NCI-H1417 (cell line): ENCODE measurements at regions not wholly inside any gene's neighbourhood (a gene's known extent, or its start where the extent isn't known, plus 50 kb on each side); places are given as distances from the start of the nearest gene placed in this dataset.
"Not testable (repeated sequence)": the region's sequence is repeated elsewhere in the genome, so short reads cannot be mapped to it uniquely, and the experiment has no call there.

Experiments used
- DNase-seq, 3 experiments: peaks; one replicate each; lab custom pipeline; 2025; lab: John Stamatoyannopoulos, UW

- no peak for DNase-seq
These were observed 51.2 kb upstream of the PRR23C start for GRCh38 chr3:139095803-139096466.

DNA sequence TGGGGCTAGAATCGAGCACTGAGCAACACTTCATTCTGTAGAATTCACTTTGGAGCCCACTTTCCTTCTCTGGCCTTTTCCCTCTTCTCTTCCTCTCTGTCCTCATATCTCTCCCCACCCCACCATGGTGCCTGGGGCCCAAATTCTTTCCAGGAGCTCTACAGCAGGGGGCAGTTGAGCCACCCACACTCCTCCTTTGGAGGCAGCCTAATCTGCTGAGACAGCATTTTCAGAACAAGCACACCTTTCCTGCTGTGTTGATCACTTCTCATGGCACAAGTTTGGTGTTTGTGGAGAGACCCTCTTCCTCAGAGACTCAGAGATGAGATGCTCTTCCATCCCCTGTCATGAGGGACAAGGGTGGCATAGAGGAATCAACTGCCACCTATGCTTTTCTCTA, 52.0 kb upstream of the PRR23C start:
- DNase-seq: no peak

- no peak for DNase-seq
These were observed 53.7 kb upstream of the PRR23C start for GRCh38 chr3:139098391-139098790.

DNA sequence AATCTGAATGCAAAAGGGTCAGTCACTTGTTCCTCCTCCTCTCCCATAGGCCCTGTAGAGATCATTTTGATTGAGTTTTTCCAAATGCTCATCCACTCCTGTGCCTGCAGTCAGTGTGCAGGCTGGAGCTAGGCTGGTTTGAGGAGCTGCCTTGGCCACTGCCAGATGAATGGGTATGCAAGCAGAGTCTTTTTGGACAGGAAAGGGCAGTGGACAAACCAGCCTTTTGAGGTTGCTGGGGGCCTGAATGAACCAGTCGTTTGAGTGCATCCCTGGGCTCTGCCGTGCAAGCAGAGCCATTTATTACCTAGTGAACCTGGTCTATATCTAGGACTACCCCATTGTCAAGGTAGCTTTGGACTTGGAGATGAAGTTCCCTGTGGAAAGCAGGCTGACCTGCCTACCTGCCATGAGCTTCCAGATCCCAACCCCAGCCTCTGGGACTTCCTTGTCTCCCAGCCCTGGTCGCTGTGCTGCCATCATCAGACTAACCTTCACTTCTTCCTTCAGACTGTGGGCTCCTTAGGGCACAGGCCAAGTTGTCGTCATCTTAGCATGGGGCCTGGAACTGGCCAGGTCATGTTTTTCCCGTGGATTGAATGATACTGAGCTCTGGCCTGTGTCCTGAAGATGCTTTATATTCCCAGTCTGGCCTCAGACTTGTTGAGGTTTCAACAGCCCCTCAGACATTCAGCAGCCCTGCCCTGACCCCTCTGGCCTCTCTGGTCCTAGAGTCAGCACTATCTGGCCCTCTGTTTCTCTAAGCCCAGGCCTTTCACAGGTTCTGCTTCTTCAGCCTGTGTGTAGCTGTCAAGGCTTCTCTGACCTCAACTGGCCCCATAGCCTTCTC, 55.5 kb upstream of the PRR23C start:
- no peak for DNase-seq

DNA sequence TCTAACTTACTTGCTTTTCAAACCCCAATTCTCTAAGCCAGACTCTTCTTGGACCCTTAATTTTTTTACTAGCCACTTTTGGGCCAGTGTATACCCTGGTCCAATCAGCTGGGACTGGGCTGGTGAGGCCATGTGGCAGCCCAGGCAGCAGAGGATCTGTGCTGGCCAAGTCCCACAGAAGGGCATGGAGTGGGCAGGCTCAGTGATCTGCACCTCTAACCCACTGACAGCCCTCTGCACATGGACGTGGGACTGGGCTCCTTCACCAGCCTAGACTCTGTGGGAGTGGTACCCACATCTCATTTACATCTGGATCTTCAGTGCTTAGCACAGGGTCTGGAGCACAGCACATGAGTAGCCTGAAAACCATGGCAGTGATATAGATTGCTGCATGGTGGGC, 56.1 kb upstream of the PRR23C start:
- no peak for DNase-seq

- DNase-seq: peak in 2 of 3 experiments; percentile 24 to 57
These were observed 56.7 kb upstream of the PRR23C start for GRCh38 chr3:139101396-139101795.

GRCh38 chr3:139103484-139103883, 58.8 kb upstream of the PRR23C start:
- DNase-seq: no peak

DNA sequence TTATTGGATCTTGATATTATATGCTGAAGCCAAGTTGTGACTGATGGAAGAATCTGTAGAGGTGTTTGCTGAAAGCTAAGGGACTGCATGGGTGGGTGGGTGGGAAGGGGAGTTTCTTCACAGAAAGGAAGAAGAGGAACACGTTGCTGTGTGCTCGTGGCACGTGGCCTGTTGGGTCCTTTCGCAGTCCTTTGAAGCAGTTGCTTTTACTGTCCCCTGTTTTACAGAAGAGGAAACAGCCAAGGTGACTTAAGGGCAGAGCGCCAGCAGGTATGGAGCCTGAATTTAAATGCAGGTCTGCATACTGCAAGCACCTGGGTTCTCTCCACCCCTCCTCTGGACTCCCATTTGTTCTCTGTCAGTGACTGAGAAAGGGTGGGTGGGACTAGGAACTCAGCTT, 59.4 kb upstream of the PRR23C start:
- no peak for DNase-seq

DNA sequence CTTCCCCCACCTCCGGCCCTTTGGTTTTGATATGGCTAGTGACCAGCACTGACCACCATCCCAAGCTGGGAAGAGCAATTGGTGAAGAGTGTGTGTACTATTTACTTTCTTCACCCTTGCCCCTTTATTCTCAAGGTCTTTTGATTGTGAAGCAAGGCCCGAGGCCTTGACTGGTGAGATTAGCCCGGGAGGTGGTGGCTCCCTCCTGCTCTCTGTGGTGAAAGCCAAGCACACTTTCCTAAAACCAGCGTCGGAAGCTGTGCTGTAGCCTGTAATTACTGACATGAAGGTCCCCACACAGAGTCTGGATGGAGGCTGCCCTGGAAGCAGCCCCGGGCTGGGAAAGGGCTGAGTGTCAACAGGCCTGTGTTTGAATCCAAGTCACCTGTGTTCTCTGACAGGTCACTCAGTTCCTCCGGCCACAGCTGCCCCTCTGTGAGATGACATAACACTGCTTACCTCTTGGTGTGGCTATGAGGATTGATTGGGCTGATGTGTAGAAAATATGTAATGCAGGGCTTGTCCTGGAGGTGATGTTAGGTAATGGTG, 60.5 kb upstream of the PRR23C start:
- no peak for DNase-seq

DNA sequence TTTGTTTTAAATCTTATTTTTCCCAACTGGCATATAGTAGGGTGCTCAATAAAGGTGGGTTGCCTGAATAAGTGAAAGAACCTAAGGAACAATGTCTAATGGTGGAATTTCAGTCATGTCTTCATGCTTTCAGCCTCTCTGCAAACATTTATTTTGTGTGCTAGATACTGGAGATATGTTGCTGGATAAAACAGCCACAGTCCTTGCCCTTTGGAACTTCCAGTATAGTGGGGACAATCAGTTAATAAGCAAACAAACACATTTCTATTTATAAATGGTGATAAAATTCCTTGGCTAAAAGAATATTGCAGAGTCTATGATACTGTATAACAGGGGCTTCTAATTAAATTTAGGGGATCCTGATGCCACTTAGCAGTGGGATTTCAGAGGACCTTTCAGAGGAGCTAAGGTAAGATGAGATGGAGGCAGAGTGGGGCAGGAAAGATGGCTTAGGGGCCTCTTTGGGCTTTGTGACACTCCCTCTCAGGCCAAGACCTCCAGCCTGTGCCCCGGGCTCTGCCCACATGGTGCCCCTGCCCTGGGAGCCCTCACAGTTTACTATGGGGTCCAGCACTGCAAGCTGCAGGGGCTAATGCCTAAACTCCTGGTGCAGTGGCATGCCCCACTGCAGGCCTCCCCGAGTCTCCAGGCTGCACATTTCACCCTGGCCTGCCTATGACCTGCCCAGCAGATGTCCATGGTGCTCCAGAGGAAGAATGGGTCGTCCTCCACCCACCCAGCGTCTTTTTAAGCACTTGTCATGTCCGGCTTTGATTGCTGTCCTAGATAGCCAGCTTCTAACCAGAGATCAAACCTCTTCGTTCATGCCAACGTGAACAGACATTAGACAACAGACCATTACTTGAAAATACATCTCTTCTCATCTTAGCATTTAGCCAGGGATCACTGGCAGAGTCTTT, 61.6 kb upstream of the PRR23C start:
- DNase-seq: no peak

DNA sequence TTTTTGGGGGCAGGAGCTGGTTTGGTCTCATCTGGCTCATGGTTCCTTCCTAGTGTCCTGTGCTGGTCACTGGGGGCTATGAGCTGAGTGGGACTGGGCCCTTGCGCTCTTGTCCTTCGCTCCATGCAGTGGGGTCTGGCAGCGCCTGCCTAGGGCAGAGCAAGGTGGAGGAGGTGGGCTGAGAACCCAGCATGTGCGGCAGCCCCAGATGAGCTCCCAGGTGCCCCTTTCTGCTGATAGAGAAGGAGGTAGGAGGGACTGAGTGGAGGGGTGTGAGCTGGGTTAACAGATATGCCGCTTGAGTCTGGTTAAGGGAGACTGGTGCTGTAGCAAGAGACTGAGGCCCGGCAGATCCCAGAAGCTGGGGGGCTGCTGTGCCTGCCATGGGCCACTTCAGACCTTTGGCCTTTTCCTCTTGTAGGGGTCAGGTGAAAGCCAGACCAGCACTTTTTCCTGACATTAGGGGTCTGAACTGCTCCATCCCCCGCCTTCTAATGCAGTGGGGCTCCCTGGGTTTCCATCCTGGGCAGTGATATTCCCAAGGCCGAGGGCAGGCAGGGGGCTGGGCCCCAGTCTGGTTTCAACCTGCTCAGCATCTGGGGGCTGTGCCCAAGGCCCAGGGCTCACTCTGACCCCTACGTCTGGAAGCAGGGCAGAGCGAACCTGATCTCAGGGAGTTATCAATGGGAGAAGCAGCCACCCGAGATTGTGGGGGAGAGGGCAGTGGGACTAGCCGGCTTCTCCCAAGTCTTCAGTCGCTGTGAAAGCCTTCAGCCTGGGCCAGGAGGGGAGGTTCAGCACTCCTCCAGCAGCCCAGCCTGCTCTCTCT, 62.9 kb upstream of the PRR23C start:
- no peak for DNase-seq

GRCh38 chr3:139108253-139108969, 63.7 kb upstream of the PRR23C start:
- no peak for DNase-seq

DNA sequence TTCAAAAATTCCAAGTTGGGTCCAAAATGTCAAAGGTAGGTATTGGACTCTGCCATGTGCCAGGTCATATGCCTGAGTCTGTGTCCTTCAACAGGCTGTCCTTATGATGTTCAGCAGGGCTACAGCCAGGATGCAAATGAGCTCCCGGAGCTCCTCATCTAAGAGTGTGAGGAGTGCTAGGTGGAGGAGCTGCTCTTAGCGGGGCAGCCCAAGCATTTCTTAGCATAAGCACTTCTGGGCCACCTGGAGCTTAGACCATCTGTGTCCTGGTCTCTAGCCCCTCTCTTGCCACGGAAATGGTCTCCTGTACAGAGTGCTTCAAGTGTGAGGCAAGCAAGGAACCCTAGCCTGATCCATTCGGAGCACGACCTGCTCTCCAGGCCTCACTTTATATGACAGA, 64.6 kb upstream of the PRR23C start:
- DNase-seq: no peak

DNA sequence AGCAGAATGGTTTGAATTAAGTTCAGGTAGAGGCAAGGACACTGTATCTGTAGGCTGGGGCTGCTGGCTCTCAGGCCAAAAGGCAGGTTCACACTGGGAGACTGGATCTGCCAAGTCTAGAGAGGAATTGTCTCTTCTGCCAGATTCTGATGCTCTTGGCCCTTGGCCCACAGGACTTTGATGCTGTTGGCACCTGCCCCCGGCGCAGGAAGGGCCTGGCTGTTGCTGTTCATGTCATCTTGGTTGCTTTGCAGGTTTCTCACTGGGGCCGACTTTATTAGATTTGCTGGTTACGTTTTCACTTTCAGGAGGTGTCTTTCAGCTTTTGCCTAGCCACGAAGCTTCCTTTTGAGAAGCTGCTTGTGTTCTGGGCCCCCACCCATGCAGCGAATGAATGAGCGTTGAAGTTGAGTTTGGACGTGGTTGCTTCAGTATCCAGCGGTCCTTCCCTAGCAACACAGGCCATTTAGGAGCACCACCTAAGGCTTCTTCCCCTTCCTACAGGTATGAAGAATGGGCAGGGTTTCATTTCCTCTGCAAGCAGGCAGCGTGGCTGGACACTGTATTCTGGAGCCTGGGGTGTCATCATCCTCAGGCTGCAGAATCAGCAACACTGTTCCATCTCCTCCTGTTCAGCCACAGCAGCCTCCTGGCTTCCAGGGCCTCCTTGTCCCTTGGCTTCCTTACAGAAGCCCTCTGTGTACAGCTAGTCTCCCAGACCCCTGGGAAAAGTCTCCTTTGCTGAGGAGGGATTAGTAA, 65.6 kb upstream of the PRR23C start:
- no peak for DNase-seq

- DNase-seq: not testable (repeated sequence)
These were observed 66.2 kb upstream of the PRR23C start for GRCh38 chr3:139110929-139111328.

DNA sequence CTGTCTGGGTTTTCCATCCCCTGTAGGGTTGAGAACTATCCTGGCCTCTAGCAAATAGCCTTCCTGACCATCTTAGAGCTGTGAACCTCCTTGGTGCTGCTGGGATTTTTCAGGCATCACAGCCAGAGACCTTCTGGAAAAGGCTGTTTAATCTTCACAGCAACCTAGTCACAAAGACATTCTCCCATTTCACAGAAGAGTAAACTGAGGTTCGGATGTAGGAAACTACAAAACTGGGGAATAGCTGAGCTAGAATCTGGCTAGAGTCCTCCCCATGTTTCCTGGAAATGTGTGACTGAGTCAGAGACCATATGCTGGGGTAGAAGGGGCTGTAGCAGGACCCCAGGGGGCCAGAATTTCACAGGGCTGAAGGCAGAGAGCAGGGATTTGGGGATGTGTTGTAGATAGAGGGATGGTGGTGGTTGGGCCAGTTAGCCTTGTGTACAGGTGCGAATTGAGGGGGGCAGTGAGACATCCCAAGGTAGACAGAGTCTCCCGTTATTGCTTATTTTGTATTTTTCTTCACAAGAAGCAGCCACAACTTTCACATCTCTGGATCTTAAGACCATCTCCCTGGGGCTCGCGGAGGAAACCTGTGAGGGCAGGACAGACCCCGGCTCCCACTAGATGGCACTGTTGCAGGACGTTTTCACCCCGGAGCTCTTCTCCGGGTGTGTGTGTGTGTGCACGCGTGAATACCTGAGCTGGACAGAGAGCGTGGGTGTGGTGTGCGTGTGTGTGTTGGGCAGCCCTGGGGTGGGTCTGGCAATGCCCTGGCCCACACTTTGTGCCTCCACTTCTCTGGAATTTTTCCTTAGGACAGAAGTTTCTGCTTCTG, 66.9 kb upstream of the PRR23C start:
- peak; percentile 32 to 67 (median 40) for DNase-seq

- DNase-seq: no peak
These were observed 67.5 kb upstream of the PRR23C start for GRCh38 chr3:139112230-139112558.

DNA sequence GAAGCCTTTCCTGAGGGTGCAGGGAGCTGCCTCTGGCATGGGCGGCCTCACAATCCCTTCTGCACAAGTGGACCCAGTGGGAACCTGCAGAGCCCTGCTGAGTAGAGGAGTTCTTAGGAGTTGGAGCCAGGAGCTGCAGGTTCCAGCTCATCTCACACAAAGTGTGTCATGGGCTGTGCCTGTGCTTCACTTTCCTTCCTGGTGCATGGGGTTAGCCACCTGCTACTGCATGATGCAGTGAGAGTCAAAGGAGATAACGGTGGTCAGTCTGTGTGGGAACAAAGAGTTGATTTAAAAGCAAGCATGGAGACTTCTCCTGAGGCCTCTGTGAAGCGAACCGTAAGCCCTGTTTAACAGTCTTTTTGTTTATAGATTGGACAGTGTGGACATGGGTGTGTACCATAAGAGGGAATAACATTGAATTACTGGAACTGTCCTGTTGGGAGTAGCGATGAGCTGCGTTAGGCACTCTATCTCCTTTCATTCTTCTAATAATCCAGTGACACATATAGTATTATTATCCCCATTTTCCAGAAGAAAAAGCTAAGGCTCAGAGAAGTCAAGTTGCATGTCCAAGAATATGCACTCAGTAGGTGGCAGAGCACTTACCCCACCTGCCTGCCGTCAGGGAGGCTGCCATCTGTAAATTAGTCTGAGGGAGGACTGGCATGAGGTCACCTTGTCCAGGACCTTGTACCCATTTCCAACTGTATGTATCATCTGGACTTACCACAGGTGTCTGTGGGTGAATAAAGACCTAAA, 68.7 kb upstream of the PRR23C start:
- peak in 2 of 3 experiments; percentile 24 to 48 for DNase-seq
